Thyroid gland (tissue), 4 donors: ENCODE measurements at regions not wholly inside any gene's neighbourhood (a gene's known extent, or its start where the extent isn't known, plus 50 kb on each side); places are given as distances from the start of the nearest gene placed in this dataset.

Experiments
- DNase-seq, 2 donors: peaks; one replicate each; pipeline ENCODE4 v3.0.0-alpha.2; 2019
- H3K27ac ChIP-seq, 3 donors: fragments of 200-600 bp; sonication (generic); 1 replicate in 2 of 3; 2 replicates in 1 of 3; pipeline ENCODE4 v1.5.1; 2016 to 2019; ENCODE audit warnings: mild to moderate bottlenecking in 1 of 3, moderate library complexity in 1 of 3
- H3K27me3 ChIP-seq: fragments of 200-600 bp; sonication (generic); one replicate; pipeline ENCODE4 v1.5.1; 2019
- H3K36me3 ChIP-seq, 2 donors: fragments of 200-600 bp; sonication (generic); one replicate each; pipeline ENCODE4 v1.5.1; 2016 to 2019
- H3K4me1 ChIP-seq, 2 donors: fragments of 200-600 bp; sonication (generic); one replicate each; pipeline ENCODE4 v1.5.1; 2017 to 2019
- H3K4me3 ChIP-seq, 3 donors: fragments of 200-600 bp; sonication (generic); replicated peaks in 1 of 3; 1 replicate in 2 of 3; 2 replicates in 1 of 3; pipeline ENCODE4 v1.5.1; 2016; ENCODE audit warnings: mild to moderate bottlenecking in 1 of 3
- H3K9me3 ChIP-seq: fragments of 200-600 bp; sonication (generic); one replicate; pipeline ENCODE4 v1.5.1; 2017
- CTCF ChIP-seq, 6 experiments: fragments of 200-600 bp in 3 of 6; fragments of 450-650 bp in 3 of 6; sonication (generic) in 3 of 6; IDR thresholded peaks; one replicate each; pipeline ENCODE4 v1.5.1; 2016 to 2019; ENCODE audit warnings: antibody characterized with exemption in 6 of 6, mild to moderate bottlenecking in 2 of 6, inconsistent platforms in 1 of 6, moderate library complexity in 1 of 6
- POLR2A ChIP-seq, 2 donors: fragments of 450-650 bp; IDR thresholded peaks; one replicate each; pipeline ENCODE4 v1.6.1; 2017; ENCODE audit warnings: antibody characterized with exemption in 2 of 2, mild to moderate bottlenecking in 2 of 2, moderate library complexity in 1 of 2
- WGBS, 2 donors: methylation state at CpG; one replicate each; pipeline ENCODE4 v1.1.5; 2017; 5-methylcytosine and 5-hydroxymethylcytosine counted together
- intact Hi-C: fragments of 100-400 bp; cut with DNase I; formaldehyde crosslinking; loops from one replicate; pipeline ENCODE4 v1.15.1; 2023

DNA sequence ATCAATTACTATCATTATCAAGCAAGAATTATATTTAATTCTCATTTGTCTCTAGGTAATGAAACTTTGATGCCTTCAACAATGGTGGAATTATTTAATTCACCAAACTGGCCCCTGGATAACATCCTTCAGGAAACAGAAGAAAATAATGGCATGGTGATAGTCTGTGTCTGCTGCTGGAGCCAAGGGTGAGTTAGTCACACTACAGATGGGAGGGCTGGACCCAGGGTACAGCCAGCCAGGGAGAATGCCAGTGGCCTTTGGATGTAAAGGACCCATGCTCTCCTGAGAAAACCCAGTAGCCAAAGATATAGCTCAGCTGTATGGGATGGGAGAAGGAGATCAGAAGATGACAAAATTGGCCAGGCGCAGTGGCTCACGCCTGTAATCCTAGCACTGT lies 60.0 kb upstream of the CNKSR3 start:
- H3K27me3 ChIP-seq = no peaks in the 10 kb centered on the region
- WGBS, 2 donors = 92 to 100% methylated on average over 2 of the region's 2 CpGs
- H3K9me3 ChIP-seq = no peaks in the 10 kb centered on the region
- no peaks in the 10 kb centered on the region for H3K36me3 ChIP-seq
- intact Hi-C loops = no loop called here
- H3K4me1 ChIP-seq = no peaks in the 10 kb centered on the region
- TF ChIP-seq CTCF (IDR thresholded peaks at IDR 0.05) = no peak
- TF ChIP-seq POLR2A (IDR thresholded peaks at IDR 0.05) = no peak
- H3K27ac ChIP-seq = no peak overlapping the region
- no peak overlapping the region for H3K4me3 ChIP-seq
- DNase-seq = no peak

DNA sequence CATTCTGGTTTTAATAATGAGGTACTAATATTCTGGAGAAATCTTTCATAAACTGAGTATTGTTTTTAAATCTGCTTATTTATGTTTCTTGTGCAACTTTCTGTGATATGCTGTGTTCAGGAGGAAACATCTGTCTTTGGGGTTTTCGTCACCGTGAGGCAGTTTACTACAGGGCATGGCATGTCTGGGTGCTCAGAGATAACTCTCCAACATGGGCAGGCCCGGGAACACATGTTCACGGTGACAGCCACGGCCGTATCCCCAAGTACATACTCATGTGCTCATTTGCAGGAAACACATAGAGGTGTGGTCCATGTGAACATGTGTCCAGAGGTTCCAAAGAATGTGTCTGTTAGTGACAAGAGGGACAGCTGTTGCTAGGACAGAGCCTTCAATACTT lies 62.1 kb upstream of the CNKSR3 start:
- 71 to 82% methylated on average over 6 of the region's 6 CpGs for WGBS, 2 donors
- no peak for TF ChIP-seq CTCF (IDR thresholded peaks at IDR 0.05)
- TF ChIP-seq POLR2A (IDR thresholded peaks at IDR 0.05) = no peak
- no peaks in the 10 kb centered on the region for H3K36me3 ChIP-seq
- H3K27me3 ChIP-seq = no peaks in the 10 kb centered on the region
- H3K9me3 ChIP-seq = no peaks in the 10 kb centered on the region
- DNase-seq = peak in 1 of 2 donors; percentile 9
- no peaks in the 10 kb centered on the region for H3K4me1 ChIP-seq
- no peak overlapping the region for H3K27ac ChIP-seq
- H3K4me3 ChIP-seq = no peak overlapping the region
- intact Hi-C loops = no loop called here

DNA sequence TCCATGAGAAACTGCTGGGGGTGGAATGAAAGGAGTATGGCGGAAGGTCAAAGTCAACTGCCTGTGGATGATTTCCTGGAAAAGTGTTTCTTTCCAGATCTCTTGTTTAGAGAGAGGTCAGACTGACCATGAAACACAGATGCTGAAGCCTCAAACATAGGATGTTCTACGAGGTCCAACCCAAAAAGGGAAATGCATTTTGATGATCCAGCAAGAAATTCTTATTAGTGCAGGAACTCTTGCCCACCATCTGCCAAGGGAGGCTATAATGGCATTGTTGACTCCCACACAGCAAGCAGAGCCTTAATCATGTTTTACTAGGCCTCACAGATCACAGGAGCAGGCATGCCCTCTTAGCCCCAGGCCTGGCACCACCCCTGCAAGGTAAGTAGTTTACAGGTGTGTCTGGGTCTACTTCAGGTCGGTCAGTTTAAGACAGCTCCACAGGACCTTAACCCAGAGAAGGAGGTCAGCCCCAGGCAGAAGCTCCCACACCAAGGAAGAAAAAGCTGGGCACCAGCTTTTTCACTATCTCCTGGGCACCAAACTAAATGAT lies 67.6 kb upstream of the CNKSR3 start:
- intact Hi-C loops = no loop called here
- no peak for DNase-seq
- 80 to 81% methylated on average over 3 of the region's 3 CpGs for WGBS, 2 donors
- TF ChIP-seq CTCF (IDR thresholded peaks at IDR 0.05) = no peak
- no peak for TF ChIP-seq POLR2A (IDR thresholded peaks at IDR 0.05)
- no peak overlapping the region for H3K27ac ChIP-seq
- H3K4me1 ChIP-seq = no peaks in the 10 kb centered on the region
- no peaks in the 10 kb centered on the region for H3K36me3 ChIP-seq
- H3K9me3 ChIP-seq = no peaks in the 10 kb centered on the region
- no peaks in the 10 kb centered on the region for H3K27me3 ChIP-seq
- H3K4me3 ChIP-seq = no peak overlapping the region

DNA sequence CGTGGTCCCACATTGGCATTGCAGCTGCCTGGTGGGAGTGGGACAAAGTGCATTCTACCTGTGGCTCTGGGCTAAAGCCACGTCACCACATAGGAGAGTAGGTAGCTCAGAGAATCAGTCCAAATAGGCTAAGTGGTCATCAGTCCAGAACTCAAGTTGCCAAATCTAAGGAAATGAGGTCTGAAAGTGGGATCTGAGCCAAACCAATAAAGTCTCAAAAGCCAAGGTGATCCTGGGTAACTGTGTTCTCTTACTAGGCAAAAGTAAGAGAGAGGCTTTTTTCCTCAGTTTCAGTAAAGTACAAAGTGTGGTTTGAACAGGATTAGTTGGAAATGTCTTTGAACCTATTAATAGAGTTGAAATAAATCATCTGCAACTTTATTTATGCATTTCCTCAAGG lies 68.6 kb upstream of the CNKSR3 start:
- Histone ChIP-seq H3K27ac (no peak overlapping the region), H3K36me3 (no peaks in the 10 kb centered on the region), H3K9me3 (no peaks in the 10 kb centered on the region), H3K4me3 (no peak overlapping the region), H3K4me1 (no peaks in the 10 kb centered on the region), H3K27me3 (no peaks in the 10 kb centered on the region)
- no peak for DNase-seq
- 79 to 88% methylated on average over 2 of the region's 2 CpGs for WGBS, 2 donors
- intact Hi-C loops = no loop called here
- TF ChIP-seq CTCF (IDR thresholded peaks at IDR 0.05) (no peak), POLR2A (IDR thresholded peaks at IDR 0.05) (no peak)

DNA sequence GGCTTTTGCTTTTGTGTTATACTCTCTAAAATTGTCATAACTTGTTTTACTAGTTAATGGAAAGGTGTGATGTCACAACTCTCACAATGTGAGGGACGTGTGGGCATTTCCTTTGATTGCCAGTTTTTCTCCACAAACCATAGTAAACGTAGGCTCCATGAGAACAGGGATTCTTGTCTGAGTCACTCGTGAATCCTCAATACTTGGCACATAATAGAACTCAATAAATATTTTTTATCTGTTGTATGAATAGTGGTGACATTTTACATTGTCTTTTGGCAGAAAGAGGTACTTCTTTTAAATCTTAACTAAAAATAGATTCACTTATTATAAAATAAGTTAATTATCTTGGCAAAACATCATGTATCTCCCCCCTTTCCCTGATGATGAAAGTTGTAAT lies 69.0 kb upstream of the CNKSR3 start:
- 83 to 86% methylated on average over 3 of the region's 3 CpGs for WGBS, 2 donors

More for the DNA sequence above, 69.0 kb upstream of the CNKSR3 start:
- H3K27ac ChIP-seq = no peak overlapping the region
- no peaks in the 10 kb centered on the region for H3K27me3 ChIP-seq
- intact Hi-C loops = no loop called here
- TF ChIP-seq POLR2A (IDR thresholded peaks at IDR 0.05) (no peak), CTCF (IDR thresholded peaks at IDR 0.05) (no peak)
- H3K4me3 ChIP-seq = no peak overlapping the region
- H3K36me3 ChIP-seq = no peaks in the 10 kb centered on the region
- DNase-seq = no peak
- H3K4me1 ChIP-seq = no peaks in the 10 kb centered on the region
- H3K9me3 ChIP-seq = no peaks in the 10 kb centered on the region
